WTC11 (cell line): ENCODE measurements at regions not wholly inside any gene's neighbourhood (a gene's known extent, or its start where the extent isn't known, plus 50 kb on each side); places are given as distances from the start of the nearest gene placed in this dataset.
A peak's percentile ranks its signal among the peaks of the same experiment; 100 is the strongest.
"Not testable (repeated sequence)": the region's sequence is repeated elsewhere in the genome, so short reads cannot be mapped to it uniquely, and the experiment has no call there.

Experiments used
- ATAC-seq: fragments of 200-7000 bp; cut with Tn5 transposase; 2 replicates; pipeline ENCODE4 v1.10.0; 2021; ENCODE audit warnings: mild to moderate bottlenecking, moderate library complexity
- CTCF ChIA-PET: fragments of 300-600 bp; sonication (Branson Sonifier 250); formaldehyde crosslinking; loops from one replicate; lab custom pipeline; 2021; ENCODE audit warnings: antibody characterized with exemption; lab: Charles Lee
- POLR2A ChIA-PET: fragments of 350-600 bp; sonication (Branson Sonifier 250); formaldehyde crosslinking; loops from one replicate; lab custom pipeline; 2021; ENCODE audit warnings: antibody characterized with exemption; lab: Charles Lee
- DNase-seq: peaks from one replicate; pipeline ENCODE4 v3.0.0; 2021; ENCODE audit warnings: low spot score
- H3K27ac Mint-ChIP-seq: 2 replicates; pipeline ENCODE4 v1.8.0; 2021; ENCODE audit warnings: mixed read lengths
- H3K27me3 Mint-ChIP-seq: 2 replicates; pipeline ENCODE4 v1.8.0; 2021; ENCODE audit warnings: low read depth, mild to moderate bottlenecking, moderate library complexity, mixed read lengths
- H3K36me3 Mint-ChIP-seq: 2 replicates; pipeline ENCODE4 v1.8.0; 2021; ENCODE audit warnings: mixed read lengths
- H3K4me1 Mint-ChIP-seq: 2 replicates; pipeline ENCODE4 v1.8.0; 2022; ENCODE audit warnings: mixed read lengths
- H3K4me3 Mint-ChIP-seq: 2 replicates; pipeline ENCODE4 v1.8.0; 2021; ENCODE audit warnings: mild to moderate bottlenecking, moderate library complexity, mixed read lengths
- H3K9me3 Mint-ChIP-seq: 2 replicates; pipeline ENCODE4 v1.8.0; 2021; ENCODE audit warnings: mixed read lengths

DNA sequence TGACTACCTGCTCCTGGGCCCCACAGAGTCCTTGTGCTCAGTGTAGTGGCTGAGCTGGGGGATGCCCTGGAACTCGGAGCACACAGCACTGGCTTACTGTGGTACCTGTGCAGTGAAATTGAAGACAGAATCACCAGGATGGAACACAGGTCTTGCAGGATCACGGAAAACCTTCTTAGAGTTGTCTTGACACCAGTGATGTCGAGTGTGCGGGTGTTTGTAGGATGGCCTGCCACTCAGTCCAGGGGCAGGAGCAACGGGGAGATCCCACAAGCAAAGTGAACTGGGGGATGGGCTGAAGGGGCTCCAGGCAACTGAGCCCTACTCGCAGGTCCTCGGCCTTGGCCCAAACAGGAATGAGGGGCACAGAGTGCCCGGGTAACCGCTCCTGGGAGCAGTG, 122.2 kb upstream of the SERF1A start:
- POLR2A ChIA-PET, ATAC-seq, H3K27ac Mint-ChIP-seq, H3K4me1 Mint-ChIP-seq, H3K9me3 Mint-ChIP-seq, CTCF ChIA-PET, H3K36me3 Mint-ChIP-seq, H3K4me3 Mint-ChIP-seq, H3K27me3 Mint-ChIP-seq: not testable (repeated sequence)
- peak; percentile 5 for DNase-seq
